Non-pigmented ciliary epithelial cell (primary cell): ENCODE measurements at regions not wholly inside any gene's neighbourhood (a gene's known extent, or its start where the extent isn't known, plus 50 kb on each side); places are given as distances from the start of the nearest gene placed in this dataset.
"Not testable (repeated sequence)": the region's sequence is repeated elsewhere in the genome, so short reads cannot be mapped to it uniquely, and the experiment has no call there.

Experiments
- DNase-seq: peaks from one replicate; pipeline ENCODE4 v3.0.0-alpha.2; 2010; ENCODE audit warnings: low read depth

GRCh38 chr3:178306432-178307115 is 229.7 kb upstream of the KCNMB2 start:
- DNase-seq: no peak

GRCh38 chr3:178308771-178309170 is 227.5 kb upstream of the KCNMB2 start:
- no peak for DNase-seq

- DNase-seq: no peak
Observed at GRCh38 chr3:178310949-178311348, 225.3 kb upstream of the KCNMB2 start.

GRCh38 chr3:178313716-178314115 is 222.5 kb upstream of the KCNMB2 start:
- DNase-seq: no peak

GRCh38 chr3:178318340-178318739 is 217.9 kb upstream of the KCNMB2 start:
- DNase-seq: no peak

GRCh38 chr3:178318941-178319816 is 217.1 kb upstream of the KCNMB2 start:
- DNase-seq: no peak

GRCh38 chr3:178320456-178321351 is 215.5 kb upstream of the KCNMB2 start:
- DNase-seq: peak; percentile 67

GRCh38 chr3:178324356-178324755 is 211.9 kb upstream of the KCNMB2 start:
- DNase-seq: no peak

GRCh38 chr3:178325330-178325729 is 210.9 kb upstream of the KCNMB2 start:
- DNase-seq: no peak

- no peak for DNase-seq
Observed at GRCh38 chr3:178329936-178330335, 206.3 kb upstream of the KCNMB2 start.

GRCh38 chr3:178334239-178334638 is 202.0 kb upstream of the KCNMB2 start:
- no peak for DNase-seq

- DNase-seq: no peak
Observed at GRCh38 chr3:178336336-178336735, 199.9 kb upstream of the KCNMB2 start.

GRCh38 chr3:178340506-178340905 is 195.7 kb upstream of the KCNMB2 start:
- no peak for DNase-seq

GRCh38 chr3:178341636-178342035 is 194.6 kb upstream of the KCNMB2 start:
- DNase-seq: no peak

- no peak for DNase-seq
Observed at GRCh38 chr3:178342111-178342510, 194.1 kb upstream of the KCNMB2 start.

GRCh38 chr3:178343433-178344038 is 192.7 kb upstream of the KCNMB2 start:
- DNase-seq: no peak

- DNase-seq: no peak
Observed at GRCh38 chr3:178345944-178346343, 190.3 kb upstream of the KCNMB2 start.

- DNase-seq: not testable (repeated sequence)
Observed at GRCh38 chr3:178348561-178349217, 187.5 kb upstream of the KCNMB2 start.

GRCh38 chr3:178349218-178349596 is 187.0 kb upstream of the KCNMB2 start:
- not testable (repeated sequence) for DNase-seq

- DNase-seq: no peak
Observed at GRCh38 chr3:178350763-178351162, 185.5 kb upstream of the KCNMB2 start.

GRCh38 chr3:178352326-178353005 is 183.8 kb upstream of the KCNMB2 start:
- peak; percentile 84 for DNase-seq
